Choroid plexus epithelial cell (primary cell): ENCODE measurements at regions not wholly inside any gene's neighbourhood (a gene's known extent, or its start where the extent isn't known, plus 50 kb on each side); places are given as distances from the start of the nearest gene placed in this dataset.

Experiments used
- DNase-seq: peaks from one replicate; pipeline ENCODE4 v3.0.0-alpha.2; 2010; ENCODE audit warnings: low read depth
- H3K4me3 ChIP-seq: 2 replicates; pipeline ENCODE4 v1.5.1; 2011; ENCODE audit warnings: low read depth, mild to moderate bottlenecking, control low read depth, low read length, moderate library complexity
- TF ChIP-seq, protein P1 (sequence below): conservative IDR thresholded peaks from 2 replicates; pipeline ENCODE4 v1.5.1; 2011; ENCODE audit warnings: low read depth, mild to moderate bottlenecking, control low read depth, inconsistent platforms, low read length, moderate library complexity

DNA sequence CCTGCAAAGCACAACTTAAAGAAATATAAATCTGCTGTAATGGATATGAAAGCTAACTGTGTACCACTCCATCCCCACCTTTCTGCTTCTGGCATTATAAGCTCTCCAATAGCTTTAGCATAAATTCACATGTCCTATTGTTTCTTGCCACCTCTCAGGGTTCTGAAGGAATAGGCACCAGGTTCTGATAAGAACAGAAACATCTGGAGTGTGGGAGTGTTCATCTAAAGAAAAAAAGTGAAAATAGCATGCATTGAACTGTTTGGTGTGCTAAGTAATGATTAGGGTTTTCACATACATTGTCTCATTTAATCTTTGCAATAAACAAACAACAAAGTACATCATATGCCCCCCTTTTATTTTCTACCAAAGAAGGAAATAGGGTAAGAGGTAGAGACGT, 72.3 kb downstream of the FAM76B start:
- no peak overlapping the region for H3K4me3 ChIP-seq
- TF ChIP-seq, protein P1, sequence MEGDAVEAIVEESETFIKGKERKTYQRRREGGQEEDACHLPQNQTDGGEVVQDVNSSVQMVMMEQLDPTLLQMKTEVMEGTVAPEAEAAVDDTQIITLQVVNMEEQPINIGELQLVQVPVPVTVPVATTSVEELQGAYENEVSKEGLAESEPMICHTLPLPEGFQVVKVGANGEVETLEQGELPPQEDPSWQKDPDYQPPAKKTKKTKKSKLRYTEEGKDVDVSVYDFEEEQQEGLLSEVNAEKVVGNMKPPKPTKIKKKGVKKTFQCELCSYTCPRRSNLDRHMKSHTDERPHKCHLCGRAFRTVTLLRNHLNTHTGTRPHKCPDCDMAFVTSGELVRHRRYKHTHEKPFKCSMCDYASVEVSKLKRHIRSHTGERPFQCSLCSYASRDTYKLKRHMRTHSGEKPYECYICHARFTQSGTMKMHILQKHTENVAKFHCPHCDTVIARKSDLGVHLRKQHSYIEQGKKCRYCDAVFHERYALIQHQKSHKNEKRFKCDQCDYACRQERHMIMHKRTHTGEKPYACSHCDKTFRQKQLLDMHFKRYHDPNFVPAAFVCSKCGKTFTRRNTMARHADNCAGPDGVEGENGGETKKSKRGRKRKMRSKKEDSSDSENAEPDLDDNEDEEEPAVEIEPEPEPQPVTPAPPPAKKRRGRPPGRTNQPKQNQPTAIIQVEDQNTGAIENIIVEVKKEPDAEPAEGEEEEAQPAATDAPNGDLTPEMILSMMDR, result no peak
- no peak for DNase-seq

GRCh38 chr11:95716266-95716665, 73.3 kb downstream of the FAM76B start:
- no peak overlapping the region for H3K4me3 ChIP-seq

GRCh38 chr11:95715777-95716241, 73.8 kb downstream of the FAM76B start:
- no peak overlapping the region for H3K4me3 ChIP-seq
- DNase-seq, result peak; percentile 31
- TF ChIP-seq, protein P1, result no peak

More at GRCh38 chr11:95716266-95716665, 73.3 kb downstream of the FAM76B start:
- peak; percentile 48 for DNase-seq
- TF ChIP-seq, protein P1, result no peak

GRCh38 chr11:95714843-95715776, 74.5 kb downstream of the FAM76B start:
- no peak overlapping the region for H3K4me3 ChIP-seq
- DNase-seq, result no peak
- TF ChIP-seq, protein P1, result no peak

DNA sequence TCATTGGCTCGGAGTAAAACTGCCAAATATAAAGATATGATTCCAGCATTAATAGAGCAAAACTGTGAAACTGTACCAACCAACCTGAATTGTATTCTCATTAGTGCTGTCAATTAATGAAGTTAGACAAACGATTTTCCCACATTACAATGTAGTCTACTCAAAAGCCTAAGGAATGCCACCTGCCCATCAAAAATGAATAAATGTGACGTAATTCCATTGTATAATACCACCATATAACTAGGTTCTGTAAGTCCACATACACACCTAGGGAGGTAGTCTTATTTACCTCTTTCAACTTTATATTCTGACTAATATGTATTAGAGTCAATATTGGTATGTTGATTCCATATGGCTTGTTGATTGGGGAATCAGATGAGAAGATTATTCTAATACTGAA, 76.2 kb downstream of the FAM76B start:
- TF ChIP-seq, protein P1, result no peak
- no peak for DNase-seq
- no peak overlapping the region for H3K4me3 ChIP-seq

DNA sequence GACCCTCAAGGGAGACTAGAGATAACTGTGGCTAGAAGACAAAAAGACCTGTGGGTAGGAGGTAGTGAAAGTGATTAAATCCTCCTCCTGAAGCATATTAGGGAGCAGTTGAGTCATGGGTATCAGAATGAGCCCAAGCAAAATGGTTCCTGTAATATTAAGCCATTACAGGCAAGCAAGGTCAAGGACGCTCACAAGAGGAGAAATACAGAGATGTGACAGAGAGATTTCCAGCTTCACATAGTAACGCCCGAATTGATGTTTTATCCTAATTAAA, 77.7 kb downstream of the FAM76B start:
- DNase-seq, result no peak
- H3K4me3 ChIP-seq, result no peak overlapping the region
- TF ChIP-seq, protein P1, result no peak
